Hepatocyte (in vitro differentiated cells): ENCODE measurements at regions not wholly inside any gene's neighbourhood (a gene's known extent, or its start where the extent isn't known, plus 50 kb on each side); places are given as distances from the start of the nearest gene placed in this dataset.

Experiments
- DNase-seq: peaks from one replicate; pipeline ENCODE4 v3.0.0-alpha.2; 2016; ENCODE audit warnings: low spot score
- H2AFZ ChIP-seq: fragments of 200-600 bp; sonication (generic); 2 replicates; pipeline ENCODE4 v1.6.0; 2016; ENCODE audit warnings: antibody characterized with exemption, mild to moderate bottlenecking
- H3K27ac ChIP-seq: fragments of 200-600 bp; sonication (generic); 2 replicates; pipeline ENCODE4 v1.5.1; 2016; ENCODE audit warnings: mild to moderate bottlenecking
- H3K27me3 ChIP-seq: fragments of 200-600 bp; sonication (generic); 2 replicates; pipeline ENCODE4 v1.6.1; 2016
- H3K36me3 ChIP-seq: fragments of 200-600 bp; sonication (generic); replicated peaks from 2 replicates; pipeline ENCODE4 v1.5.1; 2016; ENCODE audit warnings: low read depth; ENCODE audit not compliant: insufficient read depth
- H3K4me1 ChIP-seq: fragments of 200-600 bp; sonication (generic); 2 replicates; pipeline ENCODE4 v1.5.1; 2016; ENCODE audit warnings: mild to moderate bottlenecking, moderate library complexity; ENCODE audit not compliant: insufficient read depth
- H3K4me2 ChIP-seq: fragments of 200-600 bp; sonication (generic); 2 replicates; pipeline ENCODE4 v1.6.0; 2016
- H3K4me3 ChIP-seq: fragments of 200-600 bp; sonication (generic); 2 replicates; pipeline ENCODE4 v1.5.1; 2016; ENCODE audit warnings: mild to moderate bottlenecking
- H3K79me2 ChIP-seq: fragments of 200-600 bp; sonication (generic); 2 replicates; pipeline ENCODE4 v1.6.0; 2017; ENCODE audit warnings: mild to moderate bottlenecking
- H3K9me2 ChIP-seq: fragments of 200-600 bp; sonication (generic); replicated peaks from 2 replicates; pipeline ENCODE4 v1.6.0; 2017; ENCODE audit warnings: mild to moderate bottlenecking; ENCODE audit not compliant: insufficient read depth
- H3K9me3 ChIP-seq: fragments of 200-600 bp; sonication (generic); 2 replicates; pipeline ENCODE4 v1.5.1; 2016; ENCODE audit warnings: low read depth, mild to moderate bottlenecking
- H4K20me1 ChIP-seq: fragments of 200-600 bp; sonication (generic); 2 replicates; pipeline ENCODE4 v1.6.0; 2016; ENCODE audit warnings: mild to moderate bottlenecking; ENCODE audit not compliant: insufficient read depth, poor library complexity, severe bottlenecking
- CTCF ChIP-seq: fragments of 200-600 bp; sonication (generic); IDR thresholded peaks from 2 replicates; pipeline ENCODE4 v1.5.1; 2016; ENCODE audit warnings: antibody characterized with exemption, mild to moderate bottlenecking; ENCODE audit not compliant: poor library complexity
- EZH2 ChIP-seq: fragments of 200-600 bp; sonication (generic); IDR thresholded peaks from 2 replicates; pipeline ENCODE4 v1.6.1; 2016; ENCODE audit warnings: antibody characterized with exemption, mild to moderate bottlenecking, borderline replicate concordance
- EZH2phosphoT487 ChIP-seq: fragments of 200-600 bp; sonication (generic); IDR thresholded peaks from one replicate; pipeline ENCODE4 v1.6.1; 2018; ENCODE audit warnings: antibody characterized with exemption, mild to moderate bottlenecking, low read depth, moderate library complexity; ENCODE audit not compliant: unreplicated experiment, severe bottlenecking
- WGBS: methylation state at CpG from one replicate; pipeline ENCODE4 v1.1.6; 2016; ENCODE audit warnings: low lambda C conversion rate; ENCODE audit errors: missing lambda C conversion rate; 5-methylcytosine and 5-hydroxymethylcytosine counted together

- H3K79me2 ChIP-seq = no peaks in the 10 kb centered on the region
- no peak overlapping the region for H3K4me2 ChIP-seq
- no peak overlapping the region for H2AFZ ChIP-seq
- no peaks in the 10 kb centered on the region for H3K9me3 ChIP-seq
- H3K9me2 ChIP-seq = no peaks in the 10 kb centered on the region
- no peak overlapping the region for H3K27ac ChIP-seq
- TF ChIP-seq CTCF = peak; percentile 45
- TF ChIP-seq EZH2phosphoT487 = no peak
- no peaks in the 10 kb centered on the region for H4K20me1 ChIP-seq
- DNase-seq = peak; percentile 7
- no peaks in the 10 kb centered on the region for H3K4me1 ChIP-seq
- no peaks in the 10 kb centered on the region for H3K36me3 ChIP-seq
- H3K4me3 ChIP-seq = no peak overlapping the region
- H3K27me3 ChIP-seq = peaks cover 3% of the 10 kb centered on the region
- 46% methylated on average over 5 of the region's 5 CpGs for whole genome bisulfite sequencing
These were observed 76.3 kb downstream of the MZT1 start for GRCh38 chr13:72651144-72651543.

- H3K4me1 ChIP-seq = no peaks in the 10 kb centered on the region
- 53% methylated on average over 5 of the region's 5 CpGs for WGBS
- no peak overlapping the region for H3K4me2 ChIP-seq
- H3K36me3 ChIP-seq = no peaks in the 10 kb centered on the region
- H3K9me2 ChIP-seq = no peaks in the 10 kb centered on the region
- H3K4me3 ChIP-seq = no peak overlapping the region
- no peaks in the 10 kb centered on the region for H3K79me2 ChIP-seq
- H3K27ac ChIP-seq = no peak overlapping the region
- DNase-seq = no peak
- no peaks in the 10 kb centered on the region for H3K9me3 ChIP-seq
- peaks cover 3% of the 10 kb centered on the region for H3K27me3 ChIP-seq
- H2AFZ ChIP-seq = no peak overlapping the region
- no peaks in the 10 kb centered on the region for H4K20me1 ChIP-seq
- TF ChIP-seq CTCF = no peak
- no peak for TF ChIP-seq EZH2
- no peak for TF ChIP-seq EZH2phosphoT487
These were observed 77.3 kb downstream of the MZT1 start for GRCh38 chr13:72650051-72650700.

- Histone ChIP-seq H3K9me2 (no peaks in the 10 kb centered on the region), H3K36me3 (no peaks in the 10 kb centered on the region), H3K4me3 (no peak overlapping the region), H2AFZ (no peak overlapping the region), H3K27ac (no peak overlapping the region), H3K27me3 (peaks cover 3% of the 10 kb centered on the region), H3K79me2 (no peaks in the 10 kb centered on the region), H3K4me1 (no peaks in the 10 kb centered on the region), H3K4me2 (no peak overlapping the region), H4K20me1 (no peaks in the 10 kb centered on the region), H3K9me3 (no peaks in the 10 kb centered on the region)
- TF ChIP-seq EZH2phosphoT487 = no peak
- peak; percentile 38 for TF ChIP-seq CTCF
- peak; percentile 8 for DNase-seq
- 39% methylated on average over 8 of the region's 8 CpGs for WGBS
These were observed 78.8 kb downstream of the MZT1 start for GRCh38 chr13:72648513-72649065.

GRCh38 chr13:72647422-72647821 is 80.0 kb downstream of the MZT1 start:
- no peaks in the 10 kb centered on the region for H3K36me3 ChIP-seq
- no peaks in the 10 kb centered on the region for H4K20me1 ChIP-seq
- no peaks in the 10 kb centered on the region for H3K9me2 ChIP-seq
- no peak overlapping the region for H2AFZ ChIP-seq
- H3K27me3 ChIP-seq = peaks cover 3% of the 10 kb centered on the region
- no peak overlapping the region for H3K27ac ChIP-seq
- DNase-seq = no peak
- no peaks in the 10 kb centered on the region for H3K4me1 ChIP-seq
- 75% methylated on average over 2 of the region's 2 CpGs for whole genome bisulfite sequencing
- no peak for TF ChIP-seq CTCF
- no peak for TF ChIP-seq EZH2phosphoT487
- no peaks in the 10 kb centered on the region for H3K79me2 ChIP-seq
- no peak overlapping the region for H3K4me3 ChIP-seq
- no peaks in the 10 kb centered on the region for H3K9me3 ChIP-seq
- no peak overlapping the region for H3K4me2 ChIP-seq
